OCI-LY1 (cell line): ENCODE measurements at regions not wholly inside any gene's neighbourhood (a gene's known extent, or its start where the extent isn't known, plus 50 kb on each side); places are given as distances from the start of the nearest gene placed in this dataset.

Experiments
- CTCF ChIP-seq: fragments of 200-600 bp; sonication (generic), shearing (Covaris generic); IDR thresholded peaks from 2 replicates; pipeline ENCODE4 v1.5.1; 2017; ENCODE audit warnings: mild to moderate bottlenecking, antibody characterized with exemption, low read length, moderate library complexity, mixed read lengths
- EZH2 ChIP-seq: fragments of 200-600 bp; sonication (generic), shearing (Covaris generic); IDR thresholded peaks from 2 replicates; pipeline ENCODE4 v1.8.0; 2017; ENCODE audit warnings: borderline replicate concordance, mixed run types, mild to moderate bottlenecking, antibody characterized with exemption, low read length, moderate library complexity, mixed read lengths

- TF ChIP-seq CTCF (no peak), EZH2 (no peak)
These were observed 124.9 kb upstream of the ZCCHC13 start for GRCh38 chrX:74179071-74179470.
